Astrocyte of the hippocampus (primary cell): ENCODE measurements at regions not wholly inside any gene's neighbourhood (a gene's known extent, or its start where the extent isn't known, plus 50 kb on each side); places are given as distances from the start of the nearest gene placed in this dataset.
"Not testable (repeated sequence)": the region's sequence is repeated elsewhere in the genome, so short reads cannot be mapped to it uniquely, and the experiment has no call there.

Experiments used
- DNase-seq: peaks from one replicate; pipeline ENCODE4 v3.0.0; 2011; ENCODE audit warnings: low read depth, low spot score

DNA sequence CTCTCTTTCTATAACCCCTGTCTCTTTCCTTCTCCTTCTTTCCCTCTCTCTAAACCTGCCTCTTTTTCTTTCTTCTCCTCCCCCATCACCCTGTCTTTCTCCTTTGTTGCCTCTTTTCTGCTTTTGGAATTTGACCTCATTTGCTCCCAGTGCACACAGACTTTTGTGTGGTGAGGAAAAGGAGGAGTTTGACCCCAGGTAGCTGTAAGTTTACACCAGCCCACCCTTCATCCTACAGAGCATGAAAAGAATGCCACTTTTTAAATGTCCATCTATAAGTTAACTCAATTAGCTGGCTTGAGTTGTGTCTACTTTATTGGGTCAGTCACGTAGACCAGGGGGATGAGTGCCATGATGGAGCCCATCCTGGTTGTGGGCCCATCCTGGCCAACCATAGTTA lies 146.8 kb upstream of the SLC38A2 start:
- DNase-seq = no peak

DNA sequence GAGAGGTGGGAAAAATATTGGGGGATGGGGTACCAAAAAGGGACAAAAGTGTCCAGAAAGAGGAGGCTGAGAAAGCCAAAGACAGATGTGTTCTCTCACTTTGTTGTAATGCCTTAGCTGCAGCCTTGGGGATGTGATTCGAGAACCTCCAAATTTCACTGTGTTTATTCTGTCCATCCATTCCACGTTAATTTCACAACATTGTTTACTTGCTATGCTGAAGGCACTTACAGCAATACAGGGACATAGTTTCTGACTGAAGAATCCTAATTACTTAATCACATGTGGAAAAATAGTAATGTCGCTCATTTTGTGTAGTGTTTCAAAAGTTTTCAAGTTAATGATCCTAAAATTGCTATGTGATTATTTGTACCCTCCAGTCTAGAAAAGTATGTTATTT lies 146.2 kb upstream of the SLC38A2 start:
- DNase-seq = no peak

DNA sequence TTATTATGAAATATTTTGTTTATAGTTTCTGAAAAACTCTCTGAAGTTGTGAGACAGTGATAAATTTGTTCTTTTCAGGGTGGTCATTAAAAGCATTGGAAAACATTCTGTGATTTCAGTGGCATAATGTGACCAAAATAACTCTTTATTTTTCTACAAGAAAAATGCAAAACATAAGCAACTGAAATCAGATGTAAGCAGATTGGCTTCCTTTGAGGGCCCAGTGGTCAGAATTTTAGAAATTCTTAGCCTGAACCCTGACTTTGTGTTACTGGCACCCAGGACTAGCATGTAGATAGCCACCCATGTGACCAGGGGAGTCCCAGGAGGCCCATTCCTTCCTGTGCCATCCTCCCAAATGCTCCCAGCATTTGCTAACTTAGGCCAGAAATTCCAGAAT lies 145.6 kb upstream of the SLC38A2 start:
- no peak for DNase-seq

DNA sequence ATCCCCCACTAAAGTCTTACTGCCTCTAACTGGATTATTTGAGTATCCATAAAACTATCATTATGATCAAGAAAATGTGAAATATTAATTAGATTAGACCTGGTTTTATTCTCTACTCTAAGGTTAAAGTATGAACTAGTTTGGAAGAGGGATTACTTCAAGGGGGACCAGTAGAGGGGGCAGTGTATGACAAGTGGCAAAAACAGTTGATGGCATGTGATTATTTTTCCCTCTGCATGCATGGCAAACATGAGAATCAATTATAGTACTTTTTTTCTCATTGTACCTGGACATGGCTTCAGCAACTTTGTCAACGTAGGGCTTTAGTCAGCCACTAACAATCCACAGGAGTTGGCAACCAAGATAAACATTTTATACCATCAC lies 145.0 kb upstream of the SLC38A2 start:
- no peak for DNase-seq

DNA sequence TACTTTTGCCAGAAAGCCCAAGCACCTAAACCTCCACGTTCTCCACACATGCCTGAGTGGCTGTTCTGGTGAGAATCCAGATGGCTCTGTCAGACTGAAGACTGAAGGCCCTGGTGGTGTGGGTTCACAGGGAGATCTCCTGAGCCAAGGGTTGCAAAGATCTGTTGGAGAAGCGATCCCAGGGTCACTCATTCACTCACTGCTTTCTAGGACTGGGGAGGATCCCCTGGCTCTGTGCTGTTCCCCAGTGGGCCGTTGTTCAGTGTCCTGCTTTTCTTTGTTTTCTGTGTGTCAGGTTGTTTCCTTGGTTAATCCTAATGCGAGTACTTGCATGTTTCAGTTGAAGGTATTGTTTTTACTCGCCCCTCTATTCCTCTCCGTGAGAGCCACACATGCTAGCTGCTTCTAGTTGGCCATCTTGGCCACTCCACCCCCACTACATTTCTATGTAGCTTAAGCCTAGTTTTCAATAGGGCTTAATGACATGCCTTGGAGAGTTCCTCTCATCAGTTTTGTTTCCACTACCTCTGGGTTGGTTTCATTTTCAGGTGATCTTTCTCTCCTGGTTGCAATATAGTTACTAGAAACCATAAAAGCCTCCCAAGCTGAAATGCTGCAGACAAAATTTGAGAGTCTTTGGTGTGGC lies 144.5 kb upstream of the SLC38A2 start:
- DNase-seq = no peak

DNA sequence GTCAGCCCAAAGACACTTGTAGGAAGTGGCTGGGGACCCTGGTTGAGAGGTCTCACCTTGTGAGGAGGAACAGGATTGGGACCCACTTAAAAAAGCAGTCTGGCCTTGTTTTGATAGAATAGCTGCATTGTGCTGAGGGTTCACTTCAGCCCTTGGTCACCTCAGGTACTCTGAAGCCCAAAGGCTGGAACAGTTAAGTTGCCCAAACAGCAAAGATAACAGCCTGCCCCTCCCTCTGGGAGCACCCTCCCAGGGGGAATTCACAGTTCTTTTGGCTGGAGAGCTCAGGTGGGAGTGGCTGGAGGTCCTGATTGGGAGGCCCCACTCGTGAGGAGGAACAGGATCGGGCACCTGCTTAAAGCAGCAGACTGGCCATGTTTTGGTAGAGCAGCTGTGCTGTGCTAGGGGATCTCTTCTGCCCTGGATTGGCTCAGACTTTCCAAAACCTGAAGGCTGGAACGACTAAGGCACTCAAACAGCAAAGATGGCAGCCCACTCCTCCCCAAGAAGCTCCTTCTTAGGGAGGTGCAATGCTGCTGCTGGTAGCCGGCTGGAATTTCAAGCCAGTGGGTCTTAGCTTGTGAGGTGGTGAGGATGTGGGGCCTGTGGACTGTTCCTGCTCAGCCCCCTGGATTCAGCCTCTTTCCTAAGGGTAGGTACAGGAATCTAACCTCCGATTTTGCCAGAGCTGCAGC lies 143.8 kb upstream of the SLC38A2 start:
- DNase-seq = no peak

DNA sequence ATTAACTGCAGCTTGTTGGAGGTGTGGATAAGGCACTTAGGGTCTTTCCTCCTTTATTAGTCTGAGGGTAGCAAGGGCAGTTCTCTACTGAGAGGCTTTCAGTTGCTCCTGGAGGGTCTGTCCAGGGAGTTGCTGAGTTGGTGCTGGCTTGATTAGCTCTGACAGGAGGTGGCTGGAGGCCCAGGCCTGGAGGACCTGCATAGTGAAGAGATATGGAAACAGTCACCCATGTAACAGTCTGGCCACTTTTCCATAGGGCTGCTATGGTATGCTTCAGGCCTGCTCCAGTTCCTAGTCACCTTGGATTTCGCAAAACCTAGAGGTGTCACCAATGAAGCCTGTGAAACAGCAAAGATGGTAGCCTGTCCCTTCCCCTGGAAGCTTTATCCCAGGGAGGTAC lies 143.3 kb upstream of the SLC38A2 start:
- no peak for DNase-seq

DNA sequence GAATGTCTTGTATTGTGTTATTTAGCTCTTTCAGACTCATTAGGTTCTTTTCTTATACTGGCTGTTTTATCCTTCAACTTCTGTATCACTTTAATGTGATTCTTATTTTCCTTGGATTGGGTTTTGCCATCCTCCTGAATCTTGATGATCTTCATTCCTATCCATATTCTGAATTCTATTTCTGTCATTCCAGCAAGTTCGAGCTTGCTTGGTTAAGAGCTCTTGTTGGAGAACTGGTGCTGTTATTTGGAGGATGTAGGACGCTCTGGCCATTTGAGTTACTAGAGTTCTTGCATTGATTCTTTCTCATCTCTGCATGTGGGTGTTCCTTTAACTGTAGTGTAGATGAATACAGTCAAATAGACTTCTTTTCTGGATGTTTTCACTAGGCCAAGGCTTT lies 142.3 kb upstream of the SLC38A2 start:
- DNase-seq = no peak

DNA sequence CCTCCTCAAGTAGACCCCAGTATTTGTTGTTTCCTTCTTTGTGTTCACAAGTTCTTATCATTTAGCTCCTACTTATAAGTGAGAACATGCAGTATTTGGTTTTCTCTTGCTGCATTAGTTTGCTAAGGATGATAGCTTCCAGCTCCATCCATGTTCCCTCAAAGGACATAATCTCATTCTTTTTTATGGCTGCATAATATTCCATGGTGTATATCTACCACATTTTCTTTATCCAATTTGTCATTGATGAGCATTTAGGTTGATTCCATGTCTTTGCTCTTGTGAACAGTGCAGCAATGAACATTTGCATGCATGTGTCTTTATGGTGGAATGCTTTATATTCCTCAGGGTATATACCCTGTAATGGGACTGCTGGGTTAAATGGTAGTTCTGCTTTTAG lies 137.7 kb upstream of the SLC38A2 start:
- DNase-seq = not testable (repeated sequence)

DNA sequence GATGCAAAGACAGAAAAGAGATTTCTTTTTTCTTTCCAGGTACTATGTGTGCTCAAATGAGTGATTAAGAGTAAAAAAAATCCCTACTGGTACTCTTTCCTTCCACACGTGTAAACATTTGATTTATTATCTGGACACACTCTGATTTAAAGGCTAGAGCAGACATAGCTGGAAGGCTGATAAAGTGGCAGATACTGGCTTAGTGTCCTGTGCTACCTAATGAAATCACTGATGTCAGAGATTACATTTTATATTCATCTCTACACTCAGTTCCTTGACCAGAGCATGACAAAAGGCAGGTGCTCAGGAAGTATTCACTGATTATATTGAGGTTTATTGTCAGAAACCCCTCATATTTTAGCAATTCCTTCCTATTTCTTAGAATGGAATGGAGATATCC lies 136.6 kb upstream of the SLC38A2 start:
- no peak for DNase-seq

DNA sequence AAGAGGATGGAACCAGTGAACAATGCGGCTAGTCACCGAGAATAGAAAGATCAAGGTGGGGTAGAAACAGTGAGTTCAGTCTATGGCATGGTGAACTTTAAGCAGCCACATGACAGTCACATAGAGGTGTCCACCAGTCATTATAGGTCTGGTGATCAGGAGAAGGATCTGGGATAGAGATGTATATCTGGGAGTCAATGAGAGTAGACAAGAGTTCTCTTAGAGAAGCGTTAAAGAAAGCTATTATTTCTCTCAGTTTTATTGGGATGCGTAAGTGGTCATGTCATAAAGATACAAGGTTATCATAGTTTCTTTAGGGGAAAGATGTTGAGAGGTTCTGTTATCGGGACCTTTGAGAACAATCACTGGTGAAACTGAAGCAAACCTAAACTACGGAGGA lies 136.1 kb upstream of the SLC38A2 start:
- DNase-seq = no peak

DNA sequence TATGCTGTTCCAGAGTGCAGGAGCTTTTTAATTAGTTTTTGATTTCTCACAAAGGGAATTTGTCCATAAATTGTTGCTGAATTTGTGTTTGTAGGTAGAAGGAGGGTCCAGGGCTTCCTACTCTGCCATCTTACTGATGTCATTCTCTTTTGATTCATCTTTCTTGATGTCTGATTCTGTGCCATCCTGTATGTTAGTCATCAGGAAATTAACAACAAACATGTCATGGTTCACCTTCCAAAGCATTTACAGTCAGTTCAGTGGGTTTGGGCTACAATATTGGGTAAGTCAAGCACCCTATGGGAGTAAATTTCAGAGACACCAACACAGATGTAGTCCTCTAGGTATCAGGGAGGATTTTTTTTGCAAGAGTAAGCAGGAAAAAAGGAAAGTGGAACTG lies 135.2 kb upstream of the SLC38A2 start:
- DNase-seq = no peak

DNA sequence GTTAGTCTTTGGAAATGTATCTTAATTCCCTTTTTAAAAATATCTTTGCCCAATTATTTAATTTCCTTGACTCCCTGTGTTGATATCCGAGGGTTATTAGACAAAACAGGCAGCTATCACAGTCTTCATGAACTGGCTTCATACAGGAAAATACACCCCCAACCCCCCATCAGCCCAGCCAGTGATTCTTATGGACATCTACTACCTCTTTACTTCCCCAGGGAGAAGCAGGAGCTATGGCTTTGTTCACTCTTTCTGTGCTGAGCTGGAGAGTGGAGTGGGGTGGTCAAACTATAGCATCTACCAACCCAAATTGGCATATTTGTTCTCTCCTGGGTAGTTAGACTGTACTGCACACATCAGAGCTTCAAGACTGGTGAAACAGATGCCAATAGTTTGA lies 134.4 kb upstream of the SLC38A2 start:
- no peak for DNase-seq

DNA sequence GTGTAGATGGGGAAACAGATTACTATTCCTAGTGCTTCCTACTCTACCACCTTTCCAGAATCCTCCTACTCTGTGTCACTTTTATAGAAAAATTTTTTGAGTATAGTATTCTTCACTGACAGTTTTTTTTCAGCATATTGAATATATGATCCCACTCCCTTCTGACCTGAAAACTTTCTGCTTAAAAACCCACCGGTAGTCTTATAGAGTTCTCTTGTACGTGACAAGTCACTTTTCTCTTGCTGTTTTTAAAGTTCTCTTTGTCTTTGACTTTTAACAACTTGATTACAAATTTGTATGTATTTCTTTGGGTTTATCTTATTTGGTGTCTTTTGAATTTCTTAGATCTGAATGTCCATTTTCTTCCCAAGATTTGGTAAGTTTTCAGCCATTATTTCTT lies 133.6 kb upstream of the SLC38A2 start:
- DNase-seq = no peak

DNA sequence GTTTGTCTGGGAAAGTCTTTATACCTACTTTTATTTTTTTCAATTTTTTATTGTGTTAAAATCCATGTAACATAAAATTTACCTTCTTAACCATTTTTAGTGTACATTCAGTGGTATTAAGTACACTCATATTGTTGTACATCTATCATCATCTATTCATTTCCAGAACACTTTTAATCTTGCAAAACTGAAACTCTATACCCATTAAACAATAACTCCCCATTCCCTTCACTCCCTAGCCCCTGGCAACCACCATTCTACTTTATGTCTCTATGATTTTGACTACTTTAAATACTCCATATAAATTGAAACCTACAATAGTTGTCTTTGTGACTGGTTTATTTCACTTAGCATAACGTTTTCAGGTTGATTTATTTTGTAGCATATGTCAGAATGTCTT lies 131.9 kb upstream of the SLC38A2 start:
- DNase-seq = no peak

DNA sequence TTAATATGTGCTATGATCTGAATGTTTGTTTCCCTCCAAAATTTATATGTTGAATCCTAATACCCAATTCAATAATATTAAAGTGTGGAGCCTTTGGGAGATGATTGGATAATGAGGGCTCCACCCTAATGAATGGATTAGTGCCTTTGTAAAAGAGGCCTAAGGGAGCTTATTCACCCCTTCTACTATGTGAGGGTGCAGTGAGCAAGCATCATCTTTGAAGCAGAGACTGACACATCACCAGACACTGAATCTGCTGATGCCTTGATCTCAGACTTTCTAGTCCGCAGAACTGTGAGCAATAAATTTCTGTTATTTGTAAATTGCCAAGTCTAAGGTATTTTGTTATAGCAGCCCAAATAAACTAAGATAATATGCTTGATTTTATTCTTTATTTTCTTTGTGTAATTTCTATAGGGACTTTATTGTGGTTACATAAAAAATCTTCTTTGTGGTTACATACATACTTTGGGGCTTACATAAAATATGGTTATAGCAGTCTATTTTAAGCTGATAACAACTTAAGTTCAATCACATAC lies 131.1 kb upstream of the SLC38A2 start:
- DNase-seq = no peak

DNA sequence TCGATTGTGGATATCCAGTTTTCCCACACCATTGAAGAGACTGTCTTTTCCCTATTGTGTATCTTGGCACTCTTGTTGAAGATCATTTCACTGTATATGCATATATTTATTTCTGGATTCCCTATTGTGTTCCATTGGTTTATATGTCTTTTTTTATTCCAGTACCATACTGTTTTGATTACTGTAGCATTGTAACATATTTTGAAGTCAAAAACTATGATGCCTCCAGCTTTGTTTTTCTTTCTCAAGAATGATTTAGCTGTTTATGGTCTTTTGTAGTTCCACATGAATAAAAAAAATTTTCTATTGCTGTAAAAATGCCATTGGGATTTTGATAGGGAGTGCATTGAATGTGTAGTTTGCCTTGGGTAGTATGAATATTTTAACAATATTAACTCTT lies 128.1 kb upstream of the SLC38A2 start:
- no peak for DNase-seq

DNA sequence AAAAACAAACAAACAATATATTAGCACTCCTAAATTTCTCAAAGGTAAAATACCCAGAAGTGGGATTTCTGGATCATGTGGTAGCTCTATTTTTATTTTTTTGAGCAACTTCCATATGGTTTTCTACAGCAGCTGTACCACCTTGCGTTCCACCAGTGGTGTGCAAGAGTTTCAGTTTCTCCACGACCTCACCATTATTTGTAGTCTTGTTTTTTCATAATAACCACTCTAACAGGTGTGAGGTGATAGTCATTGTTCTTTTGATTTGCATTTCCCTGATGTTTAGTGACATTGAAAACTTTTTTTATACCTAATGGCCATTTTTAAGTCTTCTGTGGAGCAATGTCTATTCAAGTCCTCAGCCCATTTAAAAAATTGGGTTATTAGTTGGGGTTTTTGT lies 127.3 kb upstream of the SLC38A2 start:
- no peak for DNase-seq

DNA sequence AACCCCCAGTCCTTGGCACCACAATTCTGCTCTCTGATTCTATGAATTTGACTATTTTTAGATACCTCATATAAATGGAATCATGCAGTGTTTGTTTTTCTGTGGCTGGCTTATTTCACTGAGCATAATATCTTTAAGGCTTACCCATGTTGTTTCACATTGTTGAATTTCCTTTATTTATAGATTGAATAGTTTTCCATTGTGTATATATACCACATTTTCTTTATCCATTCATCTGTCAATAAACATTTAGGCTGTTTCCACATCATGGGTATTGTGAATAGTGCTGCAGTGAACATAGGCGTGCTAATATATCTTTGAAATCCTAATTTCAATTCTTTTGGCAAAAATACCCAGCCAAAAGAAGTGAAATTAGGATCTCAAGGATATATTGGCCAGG lies 126.7 kb upstream of the SLC38A2 start:
- DNase-seq = no peak

DNA sequence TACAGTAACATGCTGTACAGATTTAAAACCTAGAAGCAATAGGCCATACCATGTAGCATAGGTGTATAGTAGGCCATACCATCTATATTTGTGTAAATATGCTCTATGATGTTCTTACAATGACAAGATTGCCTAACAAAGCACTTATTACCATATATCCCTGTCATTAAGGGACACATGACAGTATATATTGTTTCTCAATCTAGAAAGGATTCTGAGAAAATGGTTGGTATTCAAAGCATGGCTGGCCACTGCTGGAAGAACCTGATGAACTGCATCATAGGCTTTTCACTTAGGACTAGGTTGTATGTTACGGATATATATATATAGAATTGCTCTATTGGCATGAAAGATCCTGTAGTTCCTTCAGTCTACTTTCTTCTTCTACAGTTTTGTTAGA lies 125.2 kb upstream of the SLC38A2 start:
- no peak for DNase-seq

DNA sequence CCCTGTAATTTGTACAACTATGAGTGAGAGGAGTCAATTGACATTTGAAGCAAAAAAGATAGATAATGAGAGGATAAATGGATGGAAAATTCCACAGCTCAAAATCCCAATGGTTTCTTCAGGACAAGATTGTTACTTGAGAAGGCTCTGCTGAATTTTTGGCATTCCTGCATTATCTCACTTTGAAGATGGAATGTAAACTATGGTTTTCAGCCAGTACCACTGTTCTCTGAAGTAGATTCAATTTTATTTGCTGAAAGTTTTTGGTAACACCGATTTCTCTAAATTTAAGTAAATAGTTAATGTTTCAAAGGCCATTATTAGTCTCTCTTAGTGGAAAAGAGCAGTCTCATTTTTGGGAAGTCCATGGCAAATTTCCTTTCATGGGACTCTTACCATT lies 121.9 kb upstream of the SLC38A2 start:
- peak; percentile 74 for DNase-seq

DNA sequence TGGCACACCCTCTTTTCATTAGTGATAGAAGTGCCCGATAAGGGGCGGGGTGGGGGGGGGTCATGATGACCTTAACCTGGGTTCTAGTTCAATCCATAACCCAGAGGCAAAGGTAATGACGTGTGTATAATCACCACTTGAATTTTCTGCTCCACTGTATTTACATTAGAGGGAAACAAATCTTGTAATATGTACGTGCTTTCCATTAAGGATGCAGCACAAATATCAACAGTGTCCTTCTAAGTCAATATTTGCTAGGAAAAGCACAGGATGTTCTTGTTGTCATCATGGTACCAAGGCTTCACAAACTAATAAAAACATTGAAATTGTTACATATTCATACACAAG lies 121.2 kb upstream of the SLC38A2 start:
- no peak for DNase-seq

DNA sequence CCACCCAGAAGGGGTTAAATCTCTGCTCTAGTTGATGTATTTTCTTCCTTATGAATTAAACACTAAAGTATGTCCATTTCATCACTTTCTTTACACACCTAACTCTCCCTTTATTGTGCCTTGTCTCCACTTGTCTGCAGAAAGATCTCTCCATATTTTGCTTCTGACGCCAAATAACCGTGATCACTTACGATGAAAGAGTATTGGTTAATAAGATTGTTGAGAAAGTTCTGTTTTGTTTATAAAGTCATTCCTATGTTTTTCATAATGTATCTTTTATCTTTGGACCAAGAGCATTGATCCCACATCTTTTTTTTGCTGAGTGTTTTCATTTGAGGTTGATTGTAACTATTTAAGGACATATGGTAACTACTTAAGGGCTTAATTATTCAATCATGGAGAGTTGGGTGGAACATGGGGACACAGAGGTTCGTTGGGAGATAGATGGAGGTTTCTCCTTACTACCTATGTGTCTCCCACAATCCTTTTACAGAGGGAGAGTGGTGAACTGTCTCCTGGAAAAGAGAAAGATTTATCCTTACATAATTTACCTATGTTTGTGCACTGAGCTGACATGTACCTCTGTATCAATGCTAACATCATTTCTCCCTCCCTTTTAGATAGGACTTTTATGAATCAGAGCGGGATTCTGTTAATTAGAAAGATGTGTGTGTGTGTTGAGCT lies 120.7 kb upstream of the SLC38A2 start:
- DNase-seq = no peak
